Femur (tissue), 1 donor: ENCODE measurements at regions not wholly inside any gene's neighbourhood (a gene's known extent, or its start where the extent isn't known, plus 50 kb on each side); places are given as distances from the start of the nearest gene placed in this dataset.
A peak's percentile ranks its signal among the peaks of the same experiment; 100 is the strongest.

Source experiments
- DNase-seq: peaks from one replicate; pipeline ENCODE4 v3.0.0-alpha.2; 2017

DNA sequence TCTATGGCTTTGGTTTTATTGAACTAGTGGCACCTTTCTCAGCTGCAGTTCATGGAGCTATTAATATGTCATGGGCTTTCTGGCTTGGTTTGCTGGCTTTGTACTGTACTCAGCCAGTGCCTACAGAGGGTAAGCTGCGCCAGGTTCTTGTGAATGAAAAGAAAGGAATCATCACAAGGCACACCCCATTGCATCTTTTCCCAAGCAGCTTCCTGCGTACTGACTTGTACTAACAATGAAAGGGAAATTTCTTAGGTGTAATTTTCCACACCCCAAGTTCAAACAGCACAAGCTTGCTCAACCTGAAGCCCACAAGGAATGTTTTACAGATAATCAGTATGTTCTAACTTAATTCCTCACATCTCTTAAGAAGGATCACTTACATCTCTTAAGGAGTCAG, 78.0 kb upstream of the TNFSF18 start:
- DNase-seq: no peak

DNA sequence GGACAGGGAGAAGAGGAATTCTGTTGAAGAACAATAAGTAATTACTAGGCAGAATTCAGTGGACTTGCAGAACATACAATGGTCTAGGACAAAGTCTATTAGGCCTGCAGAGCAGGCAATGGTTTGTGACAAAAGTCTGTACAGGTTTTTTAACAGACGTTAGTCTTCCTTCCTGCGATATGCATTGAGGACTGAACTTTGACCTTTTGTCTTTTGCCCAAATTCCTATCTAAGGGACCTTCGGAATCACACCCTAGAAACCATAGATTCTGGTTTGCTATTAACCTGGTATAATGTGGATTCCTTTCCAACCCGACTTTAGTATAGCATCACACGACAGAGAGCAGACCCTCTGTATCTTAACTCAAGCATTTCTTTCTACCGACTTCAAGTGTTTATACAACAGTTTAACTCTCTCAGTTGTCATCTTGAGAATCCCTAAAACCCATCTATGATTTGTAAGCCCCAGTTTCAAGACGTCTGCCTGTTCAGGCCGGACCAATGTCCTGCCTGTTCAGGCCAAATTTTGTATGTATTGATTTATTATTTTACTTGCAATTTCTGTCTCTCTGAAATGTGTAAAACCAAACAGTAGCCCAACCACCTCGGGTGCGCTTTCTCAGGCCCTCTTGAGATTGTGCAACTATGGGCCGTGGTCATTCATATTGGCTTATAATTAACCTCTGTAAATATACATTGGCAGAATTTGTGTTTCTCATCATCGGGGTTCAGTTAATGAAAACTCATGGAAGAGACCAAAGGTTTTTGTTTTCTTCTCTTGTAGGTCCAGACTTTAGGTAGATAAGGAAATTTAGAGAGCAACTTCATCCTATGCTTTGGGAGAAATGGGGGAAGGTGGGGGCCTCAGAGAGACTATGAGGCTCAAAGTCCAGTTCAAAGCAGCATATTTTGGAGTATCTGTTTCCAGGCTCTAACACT, 76.9 kb upstream of the TNFSF18 start:
- DNase-seq: no peak

- DNase-seq: no peak
Observed at GRCh38 chr1:173126421-173126820, 75.7 kb upstream of the TNFSF18 start.

DNA sequence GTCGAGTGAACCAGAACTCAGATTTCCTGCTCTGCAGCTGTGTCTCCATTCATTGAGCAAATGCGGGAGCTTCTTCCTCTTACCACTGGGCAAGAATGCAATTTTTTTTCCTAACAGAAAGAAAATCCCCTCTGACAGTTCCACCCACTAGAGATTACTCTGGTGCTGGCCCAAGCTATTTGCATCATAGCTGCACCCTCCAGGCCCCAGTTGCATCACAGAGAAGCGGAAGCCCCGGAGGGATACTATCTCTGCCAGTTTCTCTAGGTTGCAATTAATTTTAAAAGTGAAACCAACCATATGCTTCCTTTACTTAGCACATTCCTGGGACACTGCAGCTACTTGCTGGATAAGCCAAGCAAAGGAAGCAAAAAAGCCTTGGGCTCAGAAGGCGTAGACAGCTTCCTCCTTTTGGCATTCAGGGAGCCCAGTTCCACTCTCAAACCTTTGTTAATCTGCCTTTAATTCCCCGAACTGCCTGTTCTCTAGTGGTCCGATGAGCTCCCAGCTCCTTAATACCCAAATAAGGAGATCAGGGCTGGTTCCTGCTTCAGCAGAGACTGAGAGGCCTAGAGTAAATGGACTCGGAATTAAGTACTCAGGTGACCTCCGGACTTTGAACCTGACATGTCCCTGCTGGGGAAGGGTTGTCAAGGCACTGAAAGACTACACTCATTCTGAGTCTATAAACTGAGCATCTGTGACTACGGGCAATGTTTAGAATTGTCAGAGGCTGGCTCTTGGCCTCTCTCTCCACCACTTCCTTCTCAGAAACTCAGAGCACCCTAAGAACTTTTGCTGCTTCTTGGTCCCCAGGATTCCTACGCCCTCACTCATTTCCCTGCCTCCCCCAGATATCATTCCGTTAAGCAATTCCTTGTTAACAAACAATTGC, 72.5 kb upstream of the TNFSF18 start:
- peak; percentile 72 for DNase-seq

- no peak for DNase-seq
Observed at GRCh38 chr1:173122344-173122935, 71.7 kb upstream of the TNFSF18 start.

DNA sequence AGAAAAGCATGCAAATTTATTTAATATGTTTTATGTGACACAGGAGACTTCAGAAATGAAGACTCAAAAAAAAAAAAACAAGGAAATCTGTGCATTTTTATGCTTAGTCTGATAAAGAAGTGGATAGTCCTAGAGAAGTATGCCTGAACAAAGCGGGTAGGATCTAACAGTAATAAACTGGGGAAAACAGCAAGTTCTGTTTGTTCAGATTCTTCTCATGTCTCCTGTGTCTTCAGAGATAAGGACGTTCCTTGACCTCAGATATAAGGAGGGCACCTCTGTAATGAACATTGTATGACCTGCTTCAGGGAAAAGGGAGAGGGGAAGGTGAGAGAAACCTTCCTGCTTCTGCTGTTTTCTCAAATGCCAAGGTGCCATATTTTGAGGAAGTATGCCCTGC, 67.7 kb upstream of the TNFSF18 start:
- DNase-seq: no peak

DNA sequence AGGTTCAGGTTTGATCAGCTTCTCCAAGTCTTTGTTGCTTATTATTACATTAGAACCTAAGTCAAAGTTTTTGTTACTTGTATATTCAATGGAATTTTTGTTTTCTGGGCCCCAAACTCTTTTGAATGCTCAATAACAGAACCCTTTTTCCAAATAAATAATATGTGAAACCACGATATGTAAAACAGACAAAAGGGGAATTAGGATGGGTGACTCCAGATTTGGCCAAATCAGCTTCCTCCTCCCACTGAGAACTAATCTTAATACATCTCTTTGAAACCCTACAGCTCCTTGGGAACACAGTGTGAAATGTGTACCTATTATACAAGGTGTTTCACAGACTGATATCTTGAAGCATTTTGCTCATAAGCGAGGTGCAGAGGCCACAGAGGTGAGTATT, 67.0 kb upstream of the TNFSF18 start:
- no peak for DNase-seq

DNA sequence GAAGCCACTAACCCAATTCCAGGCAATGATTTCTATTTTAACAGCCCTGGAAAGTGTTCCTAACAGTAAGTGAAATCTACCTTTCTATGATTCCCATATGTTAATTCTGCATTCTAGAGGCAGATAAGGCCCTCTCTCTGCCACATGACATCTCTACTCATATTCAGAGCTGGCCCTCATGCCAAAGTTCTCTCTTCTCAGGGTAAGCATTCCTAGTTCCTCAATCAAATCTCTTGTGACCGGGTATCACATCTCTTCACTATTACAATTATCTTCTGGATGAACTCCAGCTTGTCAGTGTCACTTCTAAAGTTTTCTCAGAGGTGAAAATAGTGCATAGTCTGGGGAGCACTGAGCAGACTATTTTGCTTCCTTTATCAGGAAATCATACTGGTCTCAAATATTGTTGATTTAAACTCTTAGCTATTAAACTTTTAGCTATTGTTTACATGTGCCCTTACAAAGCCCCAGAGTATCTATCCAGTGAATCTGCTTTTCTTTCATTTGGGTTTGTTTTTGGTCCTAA, 66.4 kb upstream of the TNFSF18 start:
- no peak for DNase-seq

- DNase-seq: no peak
Observed at GRCh38 chr1:173114346-173114745, 63.6 kb upstream of the TNFSF18 start.

DNA sequence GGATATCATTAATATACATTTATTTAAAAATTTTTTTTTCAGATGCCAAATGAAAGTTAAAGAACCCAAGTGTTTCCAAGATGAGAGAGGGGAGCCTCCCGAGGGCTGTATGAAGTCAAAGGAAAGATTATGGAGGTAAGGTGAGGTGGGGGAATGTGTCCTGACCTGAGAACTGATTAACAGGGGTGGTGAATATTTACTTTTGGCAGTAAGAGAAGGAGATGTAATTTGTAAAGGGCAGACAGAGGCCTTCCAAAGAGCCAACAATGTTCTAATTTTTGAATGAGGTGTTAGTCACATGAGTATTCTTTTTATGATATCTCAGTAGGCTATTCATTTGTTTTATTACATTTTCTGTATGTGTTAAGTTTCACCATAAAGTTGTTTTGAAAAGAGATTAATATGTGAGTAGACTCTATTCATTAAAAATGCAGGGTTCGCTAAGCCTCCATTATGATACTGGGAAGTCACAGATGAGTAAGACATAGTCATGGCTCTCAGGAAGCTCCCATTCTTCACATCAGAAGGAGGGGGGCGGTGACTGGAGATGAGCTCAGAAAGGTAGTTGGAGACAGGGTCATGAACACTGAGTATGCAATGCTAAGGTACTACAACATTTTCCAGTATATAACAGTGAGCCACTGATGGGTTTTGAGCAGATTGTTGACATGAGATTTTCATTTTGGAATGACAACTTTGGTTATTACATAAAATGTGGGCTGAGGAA, 62.4 kb upstream of the TNFSF18 start:
- no peak for DNase-seq

DNA sequence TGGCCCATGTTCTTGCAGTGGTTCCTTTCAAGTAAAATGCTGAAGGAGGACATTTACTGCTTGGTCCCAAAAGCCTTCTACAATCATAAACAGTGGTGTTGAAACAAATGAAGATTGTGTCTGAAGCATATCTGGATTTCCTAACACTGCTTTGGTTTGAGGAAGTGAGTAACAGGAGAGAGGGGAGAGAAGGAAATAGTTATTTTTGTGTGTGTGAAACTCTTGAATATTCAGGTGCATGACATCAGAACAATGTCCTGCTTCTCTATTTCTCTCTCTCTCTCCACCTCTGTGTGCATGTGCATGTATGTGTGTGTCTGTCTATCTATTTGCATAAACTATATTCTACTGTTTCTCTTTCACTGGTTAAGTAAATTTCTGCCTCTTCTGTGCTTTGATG, 61.4 kb upstream of the TNFSF18 start:
- DNase-seq: no peak

- no peak for DNase-seq
Observed at GRCh38 chr1:173107696-173108095, 57.0 kb upstream of the TNFSF18 start.

DNA sequence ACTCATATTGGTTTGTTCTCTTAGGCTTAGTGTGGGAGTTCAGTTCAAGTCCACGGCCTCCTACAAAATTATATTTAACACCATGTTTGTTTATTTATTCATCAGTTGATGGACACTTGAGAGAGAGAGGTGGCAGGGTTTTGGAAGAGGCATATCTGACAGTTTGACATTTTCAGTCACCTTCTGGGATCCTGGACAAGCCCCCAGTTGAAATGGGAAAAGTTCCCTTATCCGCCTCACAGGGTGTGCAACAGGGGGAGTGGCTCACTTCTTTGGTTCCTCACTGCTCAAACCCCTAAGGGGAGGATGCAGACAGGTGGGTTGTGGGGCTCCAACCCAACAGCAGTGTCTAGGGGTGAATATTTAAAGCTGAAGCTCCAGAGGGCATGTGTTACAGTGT, 52.3 kb upstream of the TNFSF18 start:
- DNase-seq: no peak

GRCh38 chr1:173101589-173101988, 50.8 kb upstream of the TNFSF18 start:
- no peak for DNase-seq

- DNase-seq: no peak
Observed at GRCh38 chr1:173100476-173101107, 49.9 kb upstream of the TNFSF18 start.
